Jurkat, Clone E6-1 (cell line): ENCODE measurements at regions not wholly inside any gene's neighbourhood (a gene's known extent, or its start where the extent isn't known, plus 50 kb on each side); places are given as distances from the start of the nearest gene placed in this dataset.
A peak's percentile ranks its signal among the peaks of the same experiment; 100 is the strongest.

ENCODE experiments used
- DNase-seq: peaks from one replicate; pipeline ENCODE4 v3.0.0-alpha.2; 2011; ENCODE audit warnings: low read depth, low spot score
- H3K4me3 ChIP-seq: 2 replicates; pipeline ENCODE4 v1.5.1; 2011; ENCODE audit warnings: mild to moderate bottlenecking, low read length, control low read depth, moderate library complexity

- H3K4me3 ChIP-seq, result no peak overlapping the region
- DNase-seq, result no peak
Measured at GRCh38 chr14:97697772-97698171, 900.6 kb downstream of the VRK1 start.

GRCh38 chr14:97699026-97699425 lies 901.8 kb downstream of the VRK1 start:
- H3K4me3 ChIP-seq, result no peak overlapping the region
- no peak for DNase-seq

GRCh38 chr14:97703006-97703760 lies 906.0 kb downstream of the VRK1 start:
- no peak for DNase-seq
- H3K4me3 ChIP-seq, result no peak overlapping the region

GRCh38 chr14:97704316-97704885 lies 907.2 kb downstream of the VRK1 start:
- H3K4me3 ChIP-seq, result no peak overlapping the region
- DNase-seq, result peak; percentile 43

GRCh38 chr14:97705107-97705506 lies 907.9 kb downstream of the VRK1 start:
- DNase-seq, result no peak
- no peak overlapping the region for H3K4me3 ChIP-seq

- no peak overlapping the region for H3K4me3 ChIP-seq
- no peak for DNase-seq
Measured at GRCh38 chr14:97705976-97706375, 908.8 kb downstream of the VRK1 start.

GRCh38 chr14:97706819-97707218 lies 909.6 kb downstream of the VRK1 start:
- H3K4me3 ChIP-seq, result no peak overlapping the region
- peak; percentile 56 for DNase-seq

- peak; percentile 65 for DNase-seq
- no peak overlapping the region for H3K4me3 ChIP-seq
Measured at GRCh38 chr14:97707603-97708002, 910.4 kb downstream of the VRK1 start.

- no peak overlapping the region for H3K4me3 ChIP-seq
- peak; percentile 50 for DNase-seq
Measured at GRCh38 chr14:97709552-97709951, 912.4 kb downstream of the VRK1 start.

GRCh38 chr14:97710726-97711125 lies 913.5 kb downstream of the VRK1 start:
- DNase-seq, result no peak
- no peak overlapping the region for H3K4me3 ChIP-seq

GRCh38 chr14:97712471-97712870 lies 915.3 kb downstream of the VRK1 start:
- H3K4me3 ChIP-seq, result no peak overlapping the region
- DNase-seq, result no peak

GRCh38 chr14:97713023-97713422 lies 915.8 kb downstream of the VRK1 start:
- H3K4me3 ChIP-seq, result no peak overlapping the region
- no peak for DNase-seq

GRCh38 chr14:97718886-97719442 lies 921.8 kb downstream of the VRK1 start:
- H3K4me3 ChIP-seq, result no peak overlapping the region
- DNase-seq, result no peak

- peak; percentile 88 for DNase-seq
- no peak overlapping the region for H3K4me3 ChIP-seq
Measured at GRCh38 chr14:97719931-97720330, 922.7 kb downstream of the VRK1 start.

- peak overlapping the region; percentile 48 for H3K4me3 ChIP-seq
- peak; percentile 95 for DNase-seq
Measured at GRCh38 chr14:97723351-97723750, 926.2 kb downstream of the VRK1 start.

GRCh38 chr14:97723819-97724218 lies 926.6 kb downstream of the VRK1 start:
- peak overlapping the region; percentile 48 for H3K4me3 ChIP-seq
- DNase-seq, result peak; percentile 61

- peak overlapping the region; percentile 48 for H3K4me3 ChIP-seq
- DNase-seq, result peak; percentile 76
Measured at GRCh38 chr14:97724265-97724731, 927.1 kb downstream of the VRK1 start.

GRCh38 chr14:97726676-97727075 lies 929.5 kb downstream of the VRK1 start:
- no peak overlapping the region for H3K4me3 ChIP-seq
- no peak for DNase-seq

- no peak overlapping the region for H3K4me3 ChIP-seq
- no peak for DNase-seq
Measured at GRCh38 chr14:97730706-97731105, 933.5 kb downstream of the VRK1 start.

GRCh38 chr14:97731800-97732199 lies 934.6 kb downstream of the VRK1 start:
- DNase-seq, result peak; percentile 39
- H3K4me3 ChIP-seq, result no peak overlapping the region
